HG02870 (cell line): ENCODE measurements at regions not wholly inside any gene's neighbourhood (a gene's known extent, or its start where the extent isn't known, plus 50 kb on each side); places are given as distances from the start of the nearest gene placed in this dataset.
"Not testable (repeated sequence)": the region's sequence is repeated elsewhere in the genome, so short reads cannot be mapped to it uniquely, and the experiment has no call there.

Experiments used
- ATAC-seq: cut with Tn5 transposase; IDR thresholded peaks from one replicate; pipeline ENCODE4 v1.9.1; 2021; ENCODE audit warnings: mild to moderate bottlenecking, moderate library complexity; ENCODE audit not compliant: unreplicated experiment

GRCh38 chrX:137646472-137646871, 80.5 kb downstream of the ZIC3 start:
- no peak for ATAC-seq

GRCh38 chrX:137651647-137652046, 85.7 kb downstream of the ZIC3 start:
- no peak for ATAC-seq

DNA sequence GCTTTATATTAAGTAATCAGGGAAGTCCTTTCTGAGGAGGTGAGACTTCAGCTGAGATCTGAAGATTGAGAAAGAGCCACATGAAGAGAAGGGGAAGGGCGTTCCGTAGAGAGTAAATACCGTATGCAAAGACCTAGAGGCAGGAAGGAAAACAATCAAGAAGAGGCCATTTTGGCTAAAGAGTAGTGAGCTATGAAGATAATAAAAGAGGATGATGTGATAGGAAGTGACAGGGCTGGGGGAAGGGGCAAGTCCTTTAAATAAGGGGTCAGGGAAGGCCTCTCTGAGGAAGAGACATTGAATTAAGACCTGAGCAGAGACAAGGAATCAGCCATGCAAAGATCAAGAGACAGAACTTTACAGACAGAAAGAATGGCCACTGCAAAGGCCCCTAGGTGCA, 86.2 kb downstream of the ZIC3 start:
- ATAC-seq, result no peak

DNA sequence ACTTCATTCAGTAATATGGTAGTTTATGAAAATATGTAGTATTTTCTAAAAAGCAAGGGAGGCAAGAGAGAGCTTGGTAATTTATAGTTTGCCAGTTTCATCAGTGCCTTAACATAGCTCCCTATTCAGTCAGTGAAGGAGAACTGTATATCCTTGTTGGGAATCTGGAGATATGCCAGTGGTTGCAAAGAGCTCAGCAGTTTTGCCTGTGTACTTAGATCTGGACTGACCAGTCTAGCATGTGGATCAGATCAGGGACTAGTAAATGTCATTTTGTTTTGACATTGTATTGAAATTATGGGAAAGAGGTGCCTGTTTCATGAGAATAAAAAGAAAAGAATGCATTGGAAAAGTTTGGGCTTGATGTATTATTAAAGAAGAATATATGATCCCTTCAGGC, 88.6 kb downstream of the ZIC3 start:
- ATAC-seq, result no peak

DNA sequence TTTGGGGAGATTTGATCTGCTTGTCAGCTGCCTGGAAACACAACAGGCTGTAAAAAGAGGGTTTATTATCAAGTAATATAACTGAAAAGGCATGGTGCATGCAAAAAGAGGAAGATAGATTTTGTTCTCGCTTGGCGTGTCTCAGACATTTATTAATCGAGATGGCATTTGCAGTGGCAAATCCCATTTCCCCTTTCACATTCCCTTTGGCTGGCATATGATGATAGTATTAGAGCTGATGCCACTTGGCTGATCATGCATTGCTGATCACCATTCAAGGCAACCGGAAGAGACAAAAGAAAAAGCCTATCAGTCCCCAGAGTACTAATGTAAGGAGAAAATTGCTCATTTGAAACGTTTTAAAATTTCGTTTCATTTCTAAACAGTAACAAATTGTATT, 101.8 kb downstream of the ZIC3 start:
- no peak for ATAC-seq

GRCh38 chrX:137684591-137684990, 118.7 kb downstream of the ZIC3 start:
- ATAC-seq, result no peak

DNA sequence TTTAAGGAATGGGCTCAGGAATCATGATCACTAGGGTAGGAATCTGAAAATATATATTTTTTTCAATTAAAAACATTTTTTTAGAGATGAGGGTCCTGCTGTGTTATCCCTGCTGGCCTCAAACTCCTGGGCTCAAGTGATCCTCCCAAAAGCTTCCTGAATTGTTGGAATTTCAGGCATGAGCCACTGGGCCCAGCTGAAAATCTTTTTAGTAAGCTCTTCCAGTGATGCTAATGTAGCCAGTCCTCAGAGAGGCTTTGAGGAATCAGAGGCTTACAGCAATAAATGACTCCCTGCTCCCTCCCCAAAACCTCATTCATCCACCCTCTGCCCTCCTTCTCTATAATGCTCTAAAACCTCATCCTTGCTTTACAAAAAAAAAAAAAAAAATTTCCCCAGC, 129.5 kb downstream of the ZIC3 start:
- ATAC-seq, result no peak

GRCh38 chrX:137707348-137707747, 141.4 kb downstream of the ZIC3 start:
- no peak for ATAC-seq

GRCh38 chrX:137742846-137743245, 176.9 kb downstream of the ZIC3 start:
- ATAC-seq, result no peak

DNA sequence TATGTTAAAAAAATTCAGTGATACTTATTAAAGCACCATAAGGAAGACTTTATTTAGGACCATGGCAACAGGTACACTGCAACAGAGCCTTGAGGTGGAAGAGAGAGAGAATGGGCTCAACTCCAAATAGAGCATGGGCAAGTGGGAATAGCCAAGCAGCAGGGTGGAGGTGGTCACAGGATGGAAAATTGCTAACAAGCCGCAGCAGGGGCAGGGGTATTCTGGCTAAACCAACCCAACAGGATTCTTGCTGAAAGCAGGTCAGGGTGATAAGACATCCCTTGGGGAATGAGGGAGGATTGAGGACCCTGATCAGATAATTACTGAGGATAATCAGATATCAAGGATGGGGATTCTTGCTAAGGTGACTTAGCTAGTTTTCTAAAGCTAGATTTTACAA, 177.5 kb downstream of the ZIC3 start:
- no peak for ATAC-seq

DNA sequence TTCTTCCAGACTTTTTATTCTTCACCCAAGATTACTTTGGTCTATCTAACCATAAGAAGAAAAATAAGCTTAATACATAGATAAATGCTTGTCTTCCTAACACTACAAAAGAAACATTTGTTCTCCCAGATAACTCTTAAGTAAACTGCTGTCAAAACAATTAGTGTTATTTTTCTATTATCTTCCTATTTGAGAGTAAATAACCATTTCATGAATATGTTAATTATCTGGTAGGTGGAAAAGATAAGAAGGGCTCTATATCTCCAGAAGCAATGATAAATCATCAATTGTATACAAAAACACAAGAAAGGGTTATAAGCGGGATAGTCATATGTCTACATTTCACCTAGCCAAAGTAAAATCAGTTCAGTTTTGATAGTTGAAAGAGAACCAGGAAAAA, 180.4 kb downstream of the ZIC3 start:
- no peak for ATAC-seq

DNA sequence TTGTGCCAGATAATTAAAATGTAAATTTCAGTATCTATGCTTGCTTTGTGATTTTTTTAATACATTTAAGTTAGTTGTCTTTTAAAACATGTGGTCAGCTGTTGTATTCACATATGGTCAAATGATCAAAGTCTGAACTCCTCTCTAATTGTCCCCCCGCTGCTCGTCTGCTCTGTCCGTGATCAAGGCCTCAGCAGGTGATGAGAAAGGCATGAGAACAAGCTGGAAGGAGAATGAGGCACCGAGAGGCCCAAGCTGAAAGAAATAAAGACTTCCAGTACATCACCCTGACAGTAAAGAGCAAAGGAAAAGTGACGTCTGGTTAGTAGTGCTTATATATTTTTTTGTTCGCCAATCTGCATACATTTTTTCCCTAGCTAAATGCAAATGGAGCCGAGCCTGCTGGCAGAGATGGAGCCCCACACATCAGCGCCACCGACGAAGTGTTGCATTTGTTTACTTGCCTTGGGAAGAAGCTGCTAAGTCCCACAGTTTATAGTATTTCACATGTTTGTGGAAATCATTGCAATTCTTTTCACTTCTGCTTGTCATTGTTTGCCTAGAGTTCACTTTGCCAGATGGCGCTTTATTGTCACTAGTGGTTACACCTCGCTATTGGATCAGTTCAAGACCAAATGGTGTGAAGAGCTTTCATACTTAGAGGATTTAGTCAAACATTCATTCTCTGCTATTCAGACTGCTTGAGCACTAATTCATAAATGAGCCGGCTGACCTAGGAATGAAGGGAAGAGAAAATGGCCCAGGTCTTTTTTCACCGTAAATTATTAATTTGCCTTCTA, 181.5 kb downstream of the ZIC3 start:
- no peak for ATAC-seq

DNA sequence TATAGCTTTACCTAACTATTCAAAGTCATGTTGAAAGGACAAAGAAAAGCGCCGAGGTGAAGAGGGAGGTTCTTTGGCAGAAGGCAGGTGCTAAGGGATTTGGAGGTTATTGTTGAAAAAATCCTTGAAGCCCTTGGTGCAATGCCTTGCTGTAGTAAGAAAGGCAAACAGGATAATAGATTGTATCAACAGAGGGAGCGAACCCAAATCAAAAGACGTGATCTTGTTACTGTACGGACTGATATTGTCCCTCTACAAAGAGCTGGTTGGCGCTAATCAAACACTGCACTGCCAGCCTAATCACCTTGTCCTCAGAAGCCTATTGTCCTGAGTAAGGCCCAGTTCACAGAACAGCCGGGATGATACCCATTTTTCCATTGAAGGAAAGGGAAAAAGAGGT, 182.9 kb downstream of the ZIC3 start:
- ATAC-seq, result no peak

DNA sequence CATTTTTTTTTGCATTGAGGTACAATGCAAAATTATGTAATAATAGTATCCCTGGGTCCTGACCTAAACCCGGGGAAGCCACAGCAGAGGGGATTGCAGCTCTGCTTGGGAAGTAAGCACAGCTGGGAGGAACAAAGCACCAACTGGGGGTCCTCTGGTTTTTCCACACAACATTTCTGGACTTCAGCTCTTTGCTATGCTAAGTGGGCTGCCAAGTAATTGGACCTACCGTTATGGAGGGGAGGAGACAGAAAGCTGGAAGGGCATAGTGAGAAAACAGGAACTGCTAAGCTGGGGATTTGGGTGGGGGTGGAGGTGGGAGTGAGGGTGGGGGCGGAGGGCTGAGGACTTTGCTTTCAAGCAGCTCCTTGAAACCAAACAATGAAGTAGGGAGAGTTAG, 183.3 kb downstream of the ZIC3 start:
- no peak for ATAC-seq

DNA sequence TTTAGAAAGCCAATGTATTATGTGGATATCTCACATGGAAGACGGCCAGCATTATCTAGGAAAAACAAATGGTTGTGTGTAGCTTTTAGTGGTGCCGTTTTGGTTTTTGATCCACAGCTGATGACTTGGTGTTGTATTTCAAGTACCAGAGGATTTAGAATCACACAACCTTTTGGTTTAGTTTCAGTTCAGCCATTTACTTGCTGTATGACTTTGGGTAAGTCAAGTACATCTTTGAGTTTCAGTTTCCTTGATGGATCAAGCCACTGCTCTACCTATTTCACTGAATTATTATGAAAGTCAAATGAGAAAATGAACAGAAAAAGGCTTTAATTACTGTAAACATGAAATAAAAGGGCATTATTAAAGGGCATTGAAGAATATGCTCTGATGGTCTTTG, 205.6 kb downstream of the ZIC3 start:
- no peak for ATAC-seq

DNA sequence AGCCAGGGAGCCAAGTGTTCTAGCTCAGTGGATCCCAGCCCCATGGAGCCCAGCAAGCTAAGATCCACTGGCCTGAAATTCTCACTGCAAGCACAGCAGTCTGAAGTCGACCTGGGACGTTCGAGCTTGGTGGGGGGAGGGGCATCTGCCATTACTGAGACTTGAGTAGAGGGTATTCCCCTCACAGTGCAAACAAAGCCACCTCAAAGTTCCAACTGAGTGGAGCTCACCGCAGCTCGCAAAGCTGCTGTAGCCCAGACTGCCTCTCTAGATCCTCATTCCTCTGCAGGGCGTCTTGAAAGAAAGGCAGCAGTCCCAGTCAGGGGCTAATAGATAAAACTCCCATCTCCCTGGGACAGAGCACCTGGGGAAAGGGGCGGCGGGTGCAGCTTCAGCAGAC, 226.3 kb downstream of the ZIC3 start:
- no peak for ATAC-seq

DNA sequence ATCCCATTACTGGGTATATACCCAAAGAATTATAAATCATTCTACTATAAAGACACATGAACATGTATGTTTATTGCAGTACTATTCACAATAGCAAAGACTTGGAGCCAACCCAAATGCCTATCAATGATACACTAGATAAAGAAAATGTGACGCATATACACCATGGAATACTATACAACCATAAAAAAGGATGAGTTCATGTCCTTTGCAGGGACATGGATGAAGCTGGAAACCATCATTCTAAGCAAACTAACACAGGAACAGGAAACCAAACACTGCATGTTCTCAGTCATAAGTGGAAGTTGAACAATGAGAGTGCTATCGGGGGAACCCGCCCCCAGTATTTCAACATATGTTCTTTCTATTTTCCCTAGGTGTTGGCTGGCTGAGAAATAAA, 232.0 kb downstream of the ZIC3 start:
- ATAC-seq, result not testable (repeated sequence)

DNA sequence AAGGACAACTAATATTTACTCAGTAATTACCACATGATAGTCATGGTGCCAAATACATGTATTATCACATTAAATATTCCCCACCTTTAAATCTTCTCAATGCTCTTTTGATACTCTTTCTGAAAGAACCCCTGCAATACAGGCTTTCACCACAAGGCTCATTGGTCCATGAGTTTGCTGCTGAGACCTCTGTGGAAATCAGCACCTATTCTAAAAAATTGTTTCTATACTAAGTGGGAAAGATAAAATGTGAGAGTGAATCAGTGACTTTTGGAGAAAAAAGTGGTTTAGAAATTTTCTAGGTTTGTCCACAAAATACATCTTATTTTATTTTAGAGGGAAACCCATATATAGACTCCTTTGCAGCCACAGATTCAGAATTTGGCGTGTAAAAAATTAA, 257.3 kb downstream of the ZIC3 start:
- ATAC-seq, result no peak

- ATAC-seq, result no peak
These were observed 281.4 kb downstream of the ZIC3 start for GRCh38 chrX:137847376-137847775.

DNA sequence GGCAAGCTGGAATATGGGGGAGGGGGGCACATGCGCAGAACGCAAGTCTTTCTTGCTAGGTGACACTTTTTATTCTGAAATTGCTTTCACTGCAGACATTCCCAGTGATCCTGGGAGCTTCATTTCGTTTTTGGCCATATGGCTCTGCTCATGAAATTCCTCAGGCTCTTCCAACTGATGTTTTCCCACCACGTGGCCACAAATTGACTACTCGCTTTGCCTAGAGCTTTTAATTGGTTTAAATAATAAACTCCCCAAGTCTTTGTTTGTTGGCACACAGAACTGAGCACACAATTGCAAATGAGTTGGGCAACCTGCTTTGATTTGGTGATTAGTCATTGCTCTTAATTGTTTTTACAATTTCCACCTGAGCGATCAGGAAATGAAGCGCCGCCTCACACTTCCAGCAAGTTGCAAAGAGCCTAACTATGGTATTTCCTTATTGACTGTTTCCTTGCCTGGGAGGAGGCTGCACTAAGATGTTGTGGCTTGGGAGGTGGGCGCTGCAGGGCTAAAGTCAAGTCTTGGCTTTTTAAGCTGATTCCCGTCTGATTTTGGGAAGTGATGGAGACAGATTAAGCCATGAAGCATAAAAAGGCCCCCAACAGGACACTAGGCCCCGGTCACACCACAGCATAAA, 282.5 kb downstream of the ZIC3 start:
- no peak for ATAC-seq

DNA sequence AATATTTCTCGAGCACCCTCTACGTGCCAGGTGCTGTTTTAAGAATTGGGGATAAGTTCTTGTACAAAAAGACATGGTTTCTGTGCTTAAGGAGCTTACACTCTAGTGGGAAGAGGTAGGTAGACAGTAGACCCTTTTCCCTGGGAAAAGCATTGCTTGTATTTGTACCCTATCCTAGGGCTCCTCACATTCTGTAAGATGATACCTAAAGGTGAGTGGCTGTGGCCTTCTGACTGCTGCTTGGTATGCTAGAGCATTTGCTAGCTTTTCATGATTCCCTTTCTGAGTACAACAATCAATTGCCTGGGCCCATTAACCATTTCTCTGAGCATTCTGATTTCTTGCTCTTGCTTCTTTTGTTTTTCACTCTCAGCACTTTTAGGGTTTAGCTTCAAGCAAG, 286.6 kb downstream of the ZIC3 start:
- ATAC-seq, result no peak

GRCh38 chrX:137855490-137855889, 289.6 kb downstream of the ZIC3 start:
- no peak for ATAC-seq

DNA sequence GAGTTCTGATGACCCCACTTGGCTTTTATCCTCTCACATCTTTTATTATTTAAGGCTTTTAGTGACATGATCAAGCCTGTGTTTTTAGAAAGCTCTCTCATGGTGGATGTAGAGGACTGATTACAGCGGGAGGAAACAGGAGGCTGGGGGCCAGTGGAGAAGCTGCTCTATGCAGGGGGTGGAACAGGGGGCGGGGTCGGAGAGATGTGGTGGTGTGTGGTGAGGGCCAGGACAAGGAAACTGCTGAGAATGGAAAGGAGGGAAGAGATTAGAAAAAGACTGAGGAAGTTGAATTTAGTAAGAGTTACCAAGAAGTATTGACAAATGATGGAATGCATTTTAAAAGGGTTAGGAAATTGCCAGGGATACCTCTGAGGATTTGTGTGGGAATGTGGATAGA, 292.2 kb downstream of the ZIC3 start:
- ATAC-seq, result no peak
